ENCODE measurements at regions not wholly inside any gene's neighbourhood (a gene's known extent, or its start where the extent isn't known, plus 50 kb on each side); places are given as distances from the start of the nearest gene placed in this dataset.

DNA sequence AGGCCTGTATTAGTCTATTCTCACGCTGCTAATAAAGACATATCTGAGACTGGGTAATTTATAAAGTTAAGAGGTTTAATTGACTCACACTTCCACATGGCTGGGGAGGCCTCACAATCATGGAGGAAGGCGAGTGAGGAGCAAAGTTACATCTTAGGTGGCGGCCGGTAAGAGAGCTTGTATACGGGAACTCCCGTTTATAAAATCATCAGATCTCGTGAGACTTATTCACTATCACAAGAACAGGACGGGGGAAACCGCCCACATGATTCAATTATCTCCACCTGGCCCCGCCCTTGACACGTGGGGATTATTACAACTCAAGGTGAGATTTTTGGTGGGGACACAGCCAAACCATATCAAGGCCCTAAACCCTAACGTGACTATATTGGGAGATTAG is 110.1 kb downstream of the LLPH start:
- no peak for DNase-seq (ENCODE audit: low read depth)
- no peak for TF ChIP-seq CTCF (IDR thresholded peaks at IDR 0.05; ENCODE audit: low read depth, low read length, missing control alignments)

DNA sequence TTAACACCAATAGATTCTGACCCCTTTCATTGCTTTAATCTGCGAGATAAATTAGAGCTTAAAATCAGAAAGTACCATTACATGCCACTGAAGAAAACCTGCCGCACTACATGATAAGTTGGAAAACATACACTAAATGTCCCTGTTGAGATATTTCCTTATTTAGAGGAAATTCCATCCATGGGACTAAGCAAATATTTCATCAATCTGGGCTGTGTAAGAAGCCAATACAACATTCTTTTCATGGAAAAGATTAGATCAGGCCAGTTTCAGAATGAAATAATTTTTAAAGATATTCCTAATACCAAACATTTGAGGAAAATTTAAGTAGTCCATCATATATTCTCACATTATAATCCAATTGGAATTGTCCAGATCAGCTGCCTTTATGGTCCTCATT is 112.8 kb downstream of the LLPH start:
- H3K4me3 ChIP-seq (ENCODE audit: low read depth, low read length): no peak overlapping the region
- no peak for DNase-seq (ENCODE audit: low read depth)
- no peak for TF ChIP-seq CTCF (IDR thresholded peaks at IDR 0.05; ENCODE audit: low read depth, low read length, missing control alignments)

More for the DNA sequence above, 110.1 kb downstream of the LLPH start:
- H3K4me3 ChIP-seq (ENCODE audit: low read depth, low read length): no peak overlapping the region

Data from GM12864 (cell line).